ENCODE measurements at regions not wholly inside any gene's neighbourhood (a gene's known extent, or its start where the extent isn't known, plus 50 kb on each side); places are given as distances from the start of the nearest gene placed in this dataset.

- 93 to 96% (median 95%) methylated on average over 1 of the region's 1 CpG for WGBS, 3 donors
- H3K4me3 ChIP-seq = no peak overlapping the region
- DNase-seq = no peak
- no peaks in the 10 kb centered on the region for H3K4me1 ChIP-seq (ENCODE audit: insufficient read depth)
- no peaks in the 10 kb centered on the region for H3K36me3 ChIP-seq
- no peak overlapping the region for H3K27ac ChIP-seq
- no peaks in the 10 kb centered on the region for H3K9me3 ChIP-seq
- intact Hi-C loops (cut with DNase I) = no loop called here
- TF ChIP-seq POLR2A (IDR thresholded peaks at IDR 0.05) (no peak), EP300 (IDR thresholded peaks at IDR 0.05) (no peak)
- TF ChIP-seq, protein P1, sequence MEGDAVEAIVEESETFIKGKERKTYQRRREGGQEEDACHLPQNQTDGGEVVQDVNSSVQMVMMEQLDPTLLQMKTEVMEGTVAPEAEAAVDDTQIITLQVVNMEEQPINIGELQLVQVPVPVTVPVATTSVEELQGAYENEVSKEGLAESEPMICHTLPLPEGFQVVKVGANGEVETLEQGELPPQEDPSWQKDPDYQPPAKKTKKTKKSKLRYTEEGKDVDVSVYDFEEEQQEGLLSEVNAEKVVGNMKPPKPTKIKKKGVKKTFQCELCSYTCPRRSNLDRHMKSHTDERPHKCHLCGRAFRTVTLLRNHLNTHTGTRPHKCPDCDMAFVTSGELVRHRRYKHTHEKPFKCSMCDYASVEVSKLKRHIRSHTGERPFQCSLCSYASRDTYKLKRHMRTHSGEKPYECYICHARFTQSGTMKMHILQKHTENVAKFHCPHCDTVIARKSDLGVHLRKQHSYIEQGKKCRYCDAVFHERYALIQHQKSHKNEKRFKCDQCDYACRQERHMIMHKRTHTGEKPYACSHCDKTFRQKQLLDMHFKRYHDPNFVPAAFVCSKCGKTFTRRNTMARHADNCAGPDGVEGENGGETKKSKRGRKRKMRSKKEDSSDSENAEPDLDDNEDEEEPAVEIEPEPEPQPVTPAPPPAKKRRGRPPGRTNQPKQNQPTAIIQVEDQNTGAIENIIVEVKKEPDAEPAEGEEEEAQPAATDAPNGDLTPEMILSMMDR (IDR thresholded peaks at IDR 0.05) = no peak
- no peaks in the 10 kb centered on the region for H3K27me3 ChIP-seq
Observed at GRCh38 chr17:63154586-63155244, 188.7 kb downstream of the TANC2 start.

DNA sequence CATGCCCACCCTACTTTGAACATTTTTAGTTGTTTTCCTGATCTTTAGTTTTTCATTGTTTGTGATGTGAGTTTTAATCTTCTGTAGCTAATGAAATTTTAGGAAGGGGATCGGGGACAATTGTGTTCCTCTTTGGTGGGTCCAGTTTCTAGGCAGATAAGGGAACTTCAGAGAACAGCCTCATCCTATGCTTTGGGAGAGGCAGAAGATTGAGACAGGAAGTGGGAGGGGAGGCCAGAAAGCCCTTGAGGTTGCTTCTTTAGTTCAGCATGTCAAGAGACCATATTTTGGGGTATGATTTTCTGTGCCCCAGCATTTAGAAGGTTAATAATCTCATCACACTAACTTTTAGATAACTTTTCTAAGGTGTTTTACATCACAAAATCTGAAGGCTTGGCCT lies 191.0 kb downstream of the TANC2 start:
- no peak for DNase-seq
- no peaks in the 10 kb centered on the region for H3K9me3 ChIP-seq
- intact Hi-C loops (cut with DNase I) = no loop called here
- H3K27me3 ChIP-seq = no peaks in the 10 kb centered on the region
- H3K4me3 ChIP-seq = no peak overlapping the region
- no peak overlapping the region for H3K27ac ChIP-seq
- no peak for TF ChIP-seq EP300 (IDR thresholded peaks at IDR 0.05)
- TF ChIP-seq, protein P1 (IDR thresholded peaks at IDR 0.05) = no peak
- no peak for TF ChIP-seq POLR2A (IDR thresholded peaks at IDR 0.05)
- no peaks in the 10 kb centered on the region for H3K4me1 ChIP-seq (ENCODE audit: insufficient read depth)
- WGBS, 3 donors = 96 to 100% (median 98%) methylated on average over 1 of the region's 1 CpG
- H3K36me3 ChIP-seq = no peaks in the 10 kb centered on the region

GRCh38 chr17:63162406-63163157 lies 196.5 kb downstream of the TANC2 start:
- Histone ChIP-seq H3K4me3 (no peak overlapping the region), H3K9me3 (no peaks in the 10 kb centered on the region), H3K4me1 (ENCODE audit: insufficient read depth) (no peaks in the 10 kb centered on the region), H3K27ac (no peak overlapping the region), H3K27me3 (no peaks in the 10 kb centered on the region), H3K36me3 (no peaks in the 10 kb centered on the region)
- 85 to 91% (median 89%) methylated on average over 5 of the region's 5 CpGs for WGBS, 3 donors
- TF ChIP-seq, protein P1 (IDR thresholded peaks at IDR 0.05) = no peak
- intact Hi-C loops (cut with DNase I) = no loop called here
- no peak for DNase-seq

GRCh38 chr17:63163158-63163520 lies 197.1 kb downstream of the TANC2 start:
- WGBS, 3 donors = 83 to 94% (median 93%) methylated on average over 1 of the region's 1 CpG
- intact Hi-C loops (cut with DNase I) = no loop called here
- DNase-seq = no peak
- Histone ChIP-seq H3K4me3 (no peak overlapping the region), H3K36me3 (no peaks in the 10 kb centered on the region), H3K9me3 (no peaks in the 10 kb centered on the region), H3K4me1 (ENCODE audit: insufficient read depth) (no peaks in the 10 kb centered on the region), H3K27me3 (no peaks in the 10 kb centered on the region), H3K27ac (no peak overlapping the region)
- TF ChIP-seq EP300 (IDR thresholded peaks at IDR 0.05) (no peak), POLR2A (IDR thresholded peaks at IDR 0.05) (no peak)

DNA sequence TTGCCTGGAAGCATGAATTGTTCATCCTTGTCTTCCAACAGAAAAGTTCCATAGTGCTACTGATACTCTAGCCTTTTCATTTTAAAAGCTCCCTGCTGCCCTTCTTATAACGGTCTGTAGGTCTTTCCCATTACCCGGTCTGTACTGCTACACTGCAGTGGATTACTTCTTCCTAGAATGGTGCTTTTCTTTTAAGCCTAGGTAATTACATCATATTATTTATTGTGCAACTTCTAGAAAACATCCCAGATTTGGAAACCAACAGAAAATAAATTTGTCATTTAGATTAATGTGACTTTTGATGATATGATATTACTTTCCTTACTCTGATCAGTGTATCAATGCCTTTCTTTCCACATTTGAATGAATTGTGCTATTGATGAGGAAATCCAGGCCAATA lies 199.4 kb downstream of the TANC2 start:
- H3K36me3 ChIP-seq = no peaks in the 10 kb centered on the region
- no peak overlapping the region for H3K4me3 ChIP-seq
- H3K9me3 ChIP-seq = no peaks in the 10 kb centered on the region
- no peak overlapping the region for H3K27ac ChIP-seq
- no peaks in the 10 kb centered on the region for H3K27me3 ChIP-seq
- DNase-seq = no peak
- intact Hi-C loops (cut with DNase I) = no loop called here
- WGBS, 3 donors = 49 to 95% (median 49%) methylated on average over 2 of the region's 2 CpGs
- no peaks in the 10 kb centered on the region for H3K4me1 ChIP-seq (ENCODE audit: insufficient read depth)
- TF ChIP-seq POLR2A (IDR thresholded peaks at IDR 0.05) = no peak
- TF ChIP-seq, protein P1 (IDR thresholded peaks at IDR 0.05) = no peak
- no peak for TF ChIP-seq EP300 (IDR thresholded peaks at IDR 0.05)

Data from ovary (tissue), 7 donors.